Stimulated activated CD4-positive, alpha-beta T cell treated with anti-CD3 and anti-CD28 coated beads, Interleukin-4, amount 100 ng/mL, for 24 hours (primary cell): ENCODE measurements at regions not wholly inside any gene's neighbourhood (a gene's known extent, or its start where the extent isn't known, plus 50 kb on each side); places are given as distances from the start of the nearest gene placed in this dataset.
"Not testable (repeated sequence)": the region's sequence is repeated elsewhere in the genome, so short reads cannot be mapped to it uniquely, and the experiment has no call there.

Experiments
- DNase-seq: peaks from one replicate; pipeline ENCODE4 v3.0.0-alpha.2; 2020

DNA sequence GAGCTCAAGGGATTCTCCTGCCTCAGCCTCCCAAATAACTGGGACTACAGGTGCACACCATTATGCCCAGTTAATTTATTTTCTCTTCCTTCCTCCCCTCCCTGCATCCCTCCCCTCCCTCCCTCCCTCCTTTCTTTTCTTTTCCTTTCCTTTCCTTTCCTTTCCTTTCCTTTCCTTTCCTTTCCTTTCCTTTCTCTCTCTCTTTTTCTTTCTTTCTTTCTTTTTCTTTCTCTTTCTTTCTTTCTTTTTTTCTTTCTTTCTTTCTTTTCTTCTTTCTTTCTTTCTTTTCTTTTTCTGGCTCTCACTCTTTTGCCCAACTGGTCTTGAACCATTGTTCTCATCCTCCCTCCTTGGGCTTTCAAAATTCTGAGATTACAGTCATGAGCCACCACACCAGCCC lies 873.0 kb upstream of the KLHL1 start:
- DNase-seq, result not testable (repeated sequence)

DNA sequence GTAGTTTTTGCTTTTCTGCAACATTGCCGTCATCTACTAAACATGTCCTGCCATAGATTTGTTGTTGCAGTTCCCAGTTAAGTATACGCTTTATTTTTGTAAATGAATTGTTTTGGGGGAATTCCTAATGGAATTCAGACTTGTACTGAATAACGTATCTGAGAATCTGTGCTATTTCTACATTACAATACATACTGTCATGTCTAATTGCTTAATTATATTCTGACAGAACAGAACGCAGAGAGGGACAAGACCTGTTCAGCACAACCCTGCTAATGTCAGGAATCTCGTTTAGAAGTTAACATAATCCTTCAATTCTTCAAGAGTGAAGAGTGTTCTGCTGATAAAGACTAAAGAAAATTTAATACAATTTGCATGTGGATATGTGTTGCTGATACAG lies 861.1 kb upstream of the KLHL1 start:
- DNase-seq, result no peak

DNA sequence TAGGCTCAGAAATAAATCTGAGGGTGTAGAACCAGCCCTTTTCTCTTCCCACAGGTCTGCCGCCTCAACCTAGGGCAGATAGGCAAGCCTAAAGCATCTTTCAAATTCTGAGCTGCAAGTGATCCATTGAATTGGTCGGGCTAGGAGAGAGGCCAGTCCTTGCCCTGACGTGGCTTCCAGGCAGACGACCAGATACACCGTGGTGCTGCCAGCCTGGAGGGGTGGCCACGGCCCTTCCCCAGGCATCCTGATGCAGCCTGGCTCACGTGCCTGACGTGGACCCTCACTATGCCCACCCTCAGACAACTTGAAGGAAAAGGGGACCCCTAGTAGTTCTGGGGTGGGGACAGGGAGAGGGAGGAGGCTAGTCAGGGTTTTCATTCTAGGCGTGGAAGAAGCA lies 859.3 kb upstream of the KLHL1 start:
- no peak for DNase-seq

DNA sequence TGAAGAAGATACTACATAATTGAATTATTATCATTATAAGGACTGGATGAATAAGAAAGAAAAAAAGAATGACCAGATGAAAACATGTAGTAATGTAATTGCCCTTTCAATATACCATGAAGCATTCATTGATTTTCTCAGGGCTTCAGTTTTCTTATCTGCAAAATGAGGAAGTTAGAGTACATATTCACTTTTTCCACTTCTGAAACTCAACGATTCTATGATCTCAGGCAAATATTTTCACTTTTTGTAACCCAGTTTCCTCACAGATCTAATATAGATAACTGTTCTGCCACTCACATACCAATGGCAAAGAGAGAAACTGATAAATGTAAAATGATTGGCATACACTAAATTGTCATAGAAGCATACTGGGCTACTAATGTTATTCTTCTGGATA lies 856.6 kb upstream of the KLHL1 start:
- DNase-seq, result no peak

DNA sequence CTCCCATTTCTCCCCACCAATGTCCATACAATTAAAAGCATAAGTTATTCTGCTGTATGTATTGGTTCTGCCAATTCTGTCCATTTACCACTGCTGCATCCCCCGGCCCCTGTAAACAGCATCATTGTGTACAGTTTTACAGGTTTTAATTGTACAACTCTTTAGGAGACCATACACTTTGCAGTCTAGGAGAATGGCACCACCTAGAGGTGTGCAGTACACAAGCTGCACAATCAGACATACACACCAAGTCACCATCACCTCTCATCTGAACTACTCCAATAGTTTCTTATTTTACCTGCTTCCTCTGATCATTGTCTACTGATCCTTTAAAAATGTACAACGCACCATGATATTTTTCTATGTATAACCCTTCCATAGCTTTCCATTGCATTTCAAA lies 855.9 kb upstream of the KLHL1 start:
- DNase-seq, result no peak

DNA sequence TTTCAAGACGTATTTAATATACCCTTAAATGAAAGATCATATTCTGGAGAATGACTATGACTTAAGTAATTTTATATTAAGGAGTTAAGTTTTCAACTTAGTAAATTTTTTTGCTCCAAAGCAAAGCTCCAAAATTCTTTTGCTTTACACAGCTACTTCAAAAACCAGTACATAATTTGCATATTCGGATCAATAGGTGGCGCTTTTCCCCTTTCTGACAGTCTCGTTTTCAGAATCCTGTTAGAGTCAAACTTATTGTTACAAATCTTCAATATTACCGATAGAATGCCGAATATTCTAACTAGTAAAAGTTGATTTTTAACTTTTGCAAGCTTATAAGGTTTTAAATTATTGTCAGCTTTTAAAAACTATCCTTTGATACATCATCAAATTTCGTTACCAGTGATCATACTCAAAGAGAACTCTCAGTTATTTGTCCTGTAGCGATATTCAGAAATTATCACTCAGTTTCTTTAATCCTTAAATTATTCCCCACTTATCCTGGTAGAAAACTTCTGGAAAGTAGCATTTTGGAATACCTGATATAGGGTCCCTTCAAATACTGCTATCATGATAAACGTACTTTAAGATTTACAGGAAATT lies 852.7 kb upstream of the KLHL1 start:
- no peak for DNase-seq

DNA sequence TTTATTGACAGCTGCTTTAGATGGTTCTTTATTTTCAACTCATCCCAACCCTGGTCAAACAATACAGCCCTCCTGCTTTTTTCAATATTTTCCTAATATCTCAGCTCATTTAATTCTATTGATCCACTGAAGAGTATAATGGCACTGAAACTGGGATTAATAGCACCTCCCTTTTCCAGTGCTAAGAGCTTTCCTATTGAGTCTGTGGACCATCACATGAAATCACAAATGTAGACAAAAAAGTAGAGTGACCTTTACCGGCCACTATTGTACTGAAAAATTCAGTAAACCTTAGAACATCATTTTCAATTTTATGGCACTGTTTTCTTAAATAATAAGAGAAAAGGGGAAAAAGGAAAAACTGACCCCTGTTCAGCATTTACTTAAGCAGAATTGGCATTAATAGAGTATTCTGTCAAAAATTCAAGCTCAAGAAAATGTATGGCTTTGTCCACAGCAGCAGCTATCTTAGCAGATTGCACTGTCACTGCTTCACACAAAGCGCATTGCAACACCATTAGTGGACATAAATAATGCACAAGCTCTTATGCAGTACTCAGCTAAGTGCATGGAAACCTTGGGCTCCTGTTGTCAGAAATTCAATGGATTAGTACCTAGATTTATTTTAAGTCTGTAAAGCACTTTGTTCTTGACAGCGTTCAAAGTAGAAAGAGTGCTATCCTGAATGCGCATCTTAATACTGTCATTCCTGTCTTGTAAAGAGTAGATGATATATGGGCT lies 851.0 kb upstream of the KLHL1 start:
- no peak for DNase-seq

GRCh38 chr13:70955887-70956286 lies 847.6 kb upstream of the KLHL1 start:
- no peak for DNase-seq

- no peak for DNase-seq
Measured at GRCh38 chr13:70950664-70951063, 842.4 kb upstream of the KLHL1 start.

GRCh38 chr13:70945506-70945905 lies 837.3 kb upstream of the KLHL1 start:
- no peak for DNase-seq

- DNase-seq, result no peak
Measured at GRCh38 chr13:70941454-70941853, 833.2 kb upstream of the KLHL1 start.

- no peak for DNase-seq
Measured at GRCh38 chr13:70938462-70938861, 830.2 kb upstream of the KLHL1 start.

DNA sequence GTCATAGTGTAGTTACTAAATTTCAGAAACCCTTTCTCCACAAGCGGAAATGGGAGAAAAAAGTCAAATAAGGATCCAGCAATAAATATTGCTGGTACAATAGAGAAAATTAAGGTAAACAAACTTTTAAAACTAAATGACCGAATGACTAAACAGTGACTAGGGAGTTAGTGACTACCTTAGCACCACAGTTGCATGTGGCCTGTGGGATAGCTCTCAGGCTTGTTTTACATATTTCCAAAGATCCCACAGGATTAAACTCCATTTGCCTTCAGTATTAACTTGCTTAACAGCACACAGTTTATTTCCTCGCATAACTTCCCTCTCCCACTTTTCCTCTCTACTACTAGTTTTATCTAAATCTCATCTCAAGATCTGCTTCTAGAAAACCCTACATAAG lies 824.3 kb upstream of the KLHL1 start:
- no peak for DNase-seq

DNA sequence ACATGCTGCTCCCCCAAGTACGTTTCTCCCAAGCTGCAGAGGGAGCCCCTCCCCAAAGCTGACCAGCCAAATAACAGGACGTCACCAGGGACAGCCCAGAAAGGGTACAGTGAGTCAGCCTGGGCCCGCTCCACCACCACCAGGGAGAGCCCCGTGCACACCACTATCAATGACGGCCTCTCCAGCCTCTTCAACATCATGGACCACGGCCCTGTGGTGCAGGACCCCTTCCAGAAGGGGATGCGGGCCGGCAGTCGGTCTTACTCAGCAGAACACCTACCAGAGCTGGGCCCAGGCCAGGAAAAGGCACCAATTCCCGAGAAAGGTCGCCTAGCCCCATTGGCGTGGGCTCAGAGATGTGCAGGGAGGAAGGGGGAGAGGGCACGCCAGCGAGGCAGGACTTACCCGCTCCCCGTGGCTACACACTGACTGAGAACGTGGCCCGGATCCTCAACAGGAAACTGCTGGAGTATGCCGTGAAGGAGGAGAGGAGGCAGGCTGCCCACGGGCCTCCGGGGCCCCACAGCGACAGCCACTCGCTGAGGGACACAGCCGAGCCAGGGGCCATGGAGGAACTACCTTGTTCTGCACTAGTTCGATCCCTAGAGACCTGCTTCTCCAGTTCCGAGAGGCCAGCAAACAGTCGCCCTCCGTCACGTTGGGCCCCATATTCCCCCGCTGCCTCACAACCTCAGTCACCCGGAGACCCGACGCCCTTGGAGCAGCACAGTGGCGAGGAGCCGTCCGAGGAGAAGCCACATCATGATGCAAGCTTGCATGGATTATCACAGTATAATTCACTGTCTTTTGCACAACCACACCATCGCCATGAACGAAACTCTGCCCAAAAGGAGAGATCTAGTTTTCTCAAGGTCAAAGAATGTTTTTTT lies 815.9 kb upstream of the KLHL1 start:
- no peak for DNase-seq

GRCh38 chr13:70911286-70911685 lies 803.0 kb upstream of the KLHL1 start:
- DNase-seq, result no peak

- no peak for DNase-seq
Measured at GRCh38 chr13:70908795-70909194, 800.5 kb upstream of the KLHL1 start.

GRCh38 chr13:70905035-70905434 lies 796.8 kb upstream of the KLHL1 start:
- no peak for DNase-seq

DNA sequence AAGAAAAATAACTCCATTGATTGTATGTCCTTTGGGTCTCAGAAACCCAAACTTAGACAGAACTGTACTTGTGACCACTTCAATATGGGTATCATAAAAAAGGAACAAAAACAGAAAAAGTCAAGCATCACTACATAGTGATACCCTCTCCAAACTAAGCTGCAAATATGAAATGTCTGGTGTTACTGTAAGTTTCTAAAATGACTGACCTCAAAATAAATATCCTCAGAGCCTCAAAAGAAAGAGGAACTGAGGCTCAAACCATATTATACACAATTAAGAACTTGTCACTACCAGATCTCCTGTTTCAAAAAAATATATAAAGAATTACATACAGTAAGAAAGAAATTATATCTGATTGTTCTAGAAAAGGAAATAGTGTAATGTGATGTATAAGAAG lies 787.9 kb upstream of the KLHL1 start:
- DNase-seq, result no peak

DNA sequence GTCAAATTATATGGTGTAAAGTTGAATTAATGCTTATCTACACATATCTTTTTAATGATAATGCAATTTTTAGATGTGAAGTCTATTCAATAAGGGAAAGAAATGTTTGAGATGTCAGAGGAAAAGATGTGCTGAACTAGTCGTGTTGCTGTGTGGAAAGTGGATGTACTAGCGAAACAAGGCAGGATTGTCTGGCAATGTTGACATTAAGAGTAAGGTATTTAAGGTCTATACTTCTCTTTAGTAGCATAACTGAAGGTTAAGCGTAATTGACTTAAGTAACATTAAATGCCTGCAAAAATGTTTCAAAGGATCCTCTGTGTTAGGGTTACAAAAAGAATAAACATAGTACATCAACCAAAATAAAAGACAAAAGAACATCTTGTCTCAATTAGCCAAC lies 787.3 kb upstream of the KLHL1 start:
- DNase-seq, result no peak

GRCh38 chr13:70894258-70894657 lies 786.0 kb upstream of the KLHL1 start:
- no peak for DNase-seq

- no peak for DNase-seq
Measured at GRCh38 chr13:70893832-70894231, 785.6 kb upstream of the KLHL1 start.

DNA sequence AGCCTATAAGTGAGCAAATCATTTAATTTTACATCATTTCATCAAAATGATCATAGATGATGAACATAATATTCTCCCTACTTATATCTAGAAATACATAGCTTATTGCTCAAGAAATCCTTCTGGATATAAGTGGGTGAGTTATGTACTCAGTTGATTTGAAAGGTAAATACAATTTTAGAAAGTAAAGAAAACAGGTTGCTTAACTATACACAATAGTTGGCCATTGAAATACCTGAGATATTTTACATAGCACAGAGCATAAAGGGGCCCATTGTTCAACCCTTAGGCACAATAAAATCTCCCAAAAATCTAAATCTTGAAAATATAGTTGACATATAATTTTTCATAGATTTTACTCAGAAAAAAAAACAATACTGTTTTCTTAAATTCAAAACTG lies 782.0 kb upstream of the KLHL1 start:
- DNase-seq, result no peak

DNA sequence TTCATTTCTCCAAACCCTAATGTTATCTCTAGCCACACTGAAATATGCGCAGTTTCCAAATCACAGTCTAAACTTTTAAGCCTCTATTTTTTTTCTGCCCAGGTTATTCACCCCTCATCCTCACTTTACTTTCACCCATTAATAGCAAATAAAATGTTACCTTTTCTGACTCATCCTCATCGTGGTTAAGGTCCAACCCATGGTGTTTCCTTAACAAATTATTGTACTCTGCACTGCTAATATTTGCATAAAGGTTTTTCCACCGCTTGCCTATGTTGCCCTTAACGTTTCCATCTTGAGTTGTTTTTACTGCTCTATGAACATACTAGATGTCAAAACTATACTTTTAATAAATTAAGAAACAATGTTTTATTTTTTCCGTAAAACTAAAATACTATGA lies 780.9 kb upstream of the KLHL1 start:
- no peak for DNase-seq

GRCh38 chr13:70884196-70884595 lies 775.9 kb upstream of the KLHL1 start:
- DNase-seq, result no peak
